NCI-H1092 (cell line): ENCODE measurements at regions not wholly inside any gene's neighbourhood (a gene's known extent, or its start where the extent isn't known, plus 50 kb on each side); places are given as distances from the start of the nearest gene placed in this dataset.
"Not testable (repeated sequence)": the region's sequence is repeated elsewhere in the genome, so short reads cannot be mapped to it uniquely, and the experiment has no call there.

Source experiments
- DNase-seq: peaks from one replicate; lab custom pipeline; 2025; lab: John Stamatoyannopoulos, UW

- no peak for DNase-seq
Observed at GRCh38 chr6:15927531-15928225, 201.2 kb upstream of the MYLIP start.

- DNase-seq, result no peak
Observed at GRCh38 chr6:15926256-15926655, 202.6 kb upstream of the MYLIP start.

- no peak for DNase-seq
Observed at GRCh38 chr6:15924893-15925292, 204.0 kb upstream of the MYLIP start.

GRCh38 chr6:15922510-15923250, 206.2 kb upstream of the MYLIP start:
- DNase-seq, result no peak

GRCh38 chr6:15921243-15921642, 207.6 kb upstream of the MYLIP start:
- no peak for DNase-seq

- no peak for DNase-seq
Observed at GRCh38 chr6:15916581-15916980, 212.3 kb upstream of the MYLIP start.

- DNase-seq, result no peak
Observed at GRCh38 chr6:15915508-15916178, 213.2 kb upstream of the MYLIP start.

- DNase-seq, result no peak
Observed at GRCh38 chr6:15914553-15914952, 214.3 kb upstream of the MYLIP start.

- DNase-seq, result no peak
Observed at GRCh38 chr6:15913573-15913972, 215.3 kb upstream of the MYLIP start.

GRCh38 chr6:15912505-15913400, 216.1 kb upstream of the MYLIP start:
- no peak for DNase-seq

GRCh38 chr6:15911753-15912504, 217.0 kb upstream of the MYLIP start:
- no peak for DNase-seq

- no peak for DNase-seq
Observed at GRCh38 chr6:15909290-15910070, 219.4 kb upstream of the MYLIP start.

GRCh38 chr6:15908871-15909270, 220.0 kb upstream of the MYLIP start:
- DNase-seq, result no peak

GRCh38 chr6:15907914-15908518, 220.9 kb upstream of the MYLIP start:
- DNase-seq, result no peak

- not testable (repeated sequence) for DNase-seq
Observed at GRCh38 chr6:15907220-15907913, 221.5 kb upstream of the MYLIP start.

- no peak for DNase-seq
Observed at GRCh38 chr6:15906420-15907016, 222.4 kb upstream of the MYLIP start.

- DNase-seq, result no peak
Observed at GRCh38 chr6:15905488-15906419, 223.1 kb upstream of the MYLIP start.
